Endothelial cell of umbilical vein (primary cell): ENCODE measurements at regions not wholly inside any gene's neighbourhood (a gene's known extent, or its start where the extent isn't known, plus 50 kb on each side); places are given as distances from the start of the nearest gene placed in this dataset.

Source experiments
- CTCF ChIP-seq, 2 donors: IDR thresholded peaks; 1 replicate in 1 of 2; 2 replicates in 1 of 2; pipeline ENCODE4 v1.5.1; 2011; ENCODE audit warnings: low read length in 2 of 2, mild to moderate bottlenecking in 2 of 2, moderate library complexity in 2 of 2, control low read depth in 1 of 2, inconsistent platforms in 1 of 2, low read depth in 1 of 2; ENCODE audit not compliant: insufficient read depth in 1 of 2; ENCODE audit errors: extremely low read depth in 1 of 2
- EZH2 ChIP-seq: IDR thresholded peaks from 2 replicates; pipeline ENCODE4 v1.6.1; 2012; ENCODE audit warnings: borderline replicate concordance, low read depth, mild to moderate bottlenecking, moderate library complexity, low read length, inconsistent platforms; ENCODE audit not compliant: severe bottlenecking
- JUN ChIP-seq: IDR thresholded peaks from 2 replicates; pipeline ENCODE4 v1.6.1; 2011; ENCODE audit warnings: borderline replicate concordance, low read depth; ENCODE audit not compliant: insufficient read length, insufficient read depth
- MAX ChIP-seq: IDR thresholded peaks from 2 replicates; pipeline ENCODE4 v1.6.1; 2011; ENCODE audit not compliant: insufficient read depth, insufficient read length
- MYC ChIP-seq: IDR thresholded peaks from one replicate; pipeline ENCODE4 v1.6.1; 2011; ENCODE audit warnings: mild to moderate bottlenecking, low read depth, low read length
- POLR2A ChIP-seq: IDR thresholded peaks from 2 replicates; pipeline ENCODE4 v1.6.1; 2012; ENCODE audit warnings: low read depth, mild to moderate bottlenecking, control low read depth, low read length
- POLR2AphosphoS5 ChIP-seq: IDR thresholded peaks from 2 replicates; pipeline ENCODE4 v1.6.1; 2012; ENCODE audit warnings: low read depth, mild to moderate bottlenecking, control low read depth, low read length, moderate library complexity; ENCODE audit not compliant: insufficient read depth

DNA sequence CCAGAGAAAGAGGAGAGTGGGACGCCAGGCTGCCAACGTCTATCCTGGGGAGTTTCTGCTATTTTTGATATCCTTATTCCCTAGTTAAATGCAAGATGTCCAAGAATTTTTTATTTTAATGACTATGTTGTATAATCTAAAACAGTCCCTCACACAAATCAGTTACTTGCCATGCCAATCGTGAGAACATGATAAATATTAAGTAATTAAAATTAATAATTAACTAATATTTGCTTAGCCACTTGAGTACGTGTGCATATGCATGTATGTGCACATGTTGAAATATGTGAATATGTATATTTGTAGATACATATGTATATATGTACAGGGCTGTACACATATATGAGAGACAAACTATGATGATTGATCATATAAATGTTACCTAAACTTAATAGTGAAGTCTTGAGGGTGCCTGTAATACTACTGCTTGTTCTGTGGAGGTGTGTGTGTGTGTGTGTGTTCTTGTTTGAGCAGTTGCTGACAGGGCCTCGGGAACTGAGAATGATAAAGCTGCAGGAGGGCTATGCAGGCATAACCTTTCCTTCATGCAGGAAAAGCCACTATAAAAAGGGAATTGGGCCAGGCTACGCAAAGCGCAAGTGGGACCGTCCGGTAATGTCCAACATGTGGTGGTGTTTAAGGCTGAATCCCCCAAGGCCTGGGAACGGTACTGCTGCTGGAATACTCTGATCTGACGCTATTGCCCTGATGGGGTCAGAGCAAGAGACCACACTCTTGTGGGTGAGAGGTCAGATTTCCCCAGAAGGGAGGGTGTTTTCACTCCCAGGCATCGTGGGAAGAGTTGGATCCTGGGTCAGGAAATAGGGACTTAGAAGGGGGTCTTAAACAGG is 148.3 kb upstream of the TBX18 start:
- TF ChIP-seq CTCF (IDR thresholded peaks at IDR 0.05; ENCODE audit: extremely low read depth in 1 of 2, insufficient read depth in 1 of 2, low read depth in 1 of 2, low read length in 2 of 2) (no peak), EZH2 (no peak), POLR2A (no peak), MYC (no peak), JUN (no peak), POLR2AphosphoS5 (no peak), MAX (no peak)
